Astrocyte (in vitro differentiated cells and primary cell): ENCODE measurements at regions not wholly inside any gene's neighbourhood (a gene's known extent, or its start where the extent isn't known, plus 50 kb on each side); places are given as distances from the start of the nearest gene placed in this dataset.

ENCODE experiments used
- EZH2 ChIP-seq: IDR thresholded peaks from 2 replicates; pipeline ENCODE4 v1.6.1; 2012; ENCODE audit warnings: mild to moderate bottlenecking, low read length, inconsistent platforms; ENCODE audit not compliant: insufficient read depth
- TF ChIP-seq, protein P1 (sequence below): IDR thresholded peaks from 2 replicates; pipeline ENCODE4 v1.5.1; 2011; ENCODE audit warnings: low read depth, mild to moderate bottlenecking, inconsistent platforms, low read length, moderate library complexity; ENCODE audit not compliant: insufficient read depth

GRCh38 chr2:139217641-139218040 is 437.5 kb upstream of the NXPH2 start:
- TF ChIP-seq, protein P1, sequence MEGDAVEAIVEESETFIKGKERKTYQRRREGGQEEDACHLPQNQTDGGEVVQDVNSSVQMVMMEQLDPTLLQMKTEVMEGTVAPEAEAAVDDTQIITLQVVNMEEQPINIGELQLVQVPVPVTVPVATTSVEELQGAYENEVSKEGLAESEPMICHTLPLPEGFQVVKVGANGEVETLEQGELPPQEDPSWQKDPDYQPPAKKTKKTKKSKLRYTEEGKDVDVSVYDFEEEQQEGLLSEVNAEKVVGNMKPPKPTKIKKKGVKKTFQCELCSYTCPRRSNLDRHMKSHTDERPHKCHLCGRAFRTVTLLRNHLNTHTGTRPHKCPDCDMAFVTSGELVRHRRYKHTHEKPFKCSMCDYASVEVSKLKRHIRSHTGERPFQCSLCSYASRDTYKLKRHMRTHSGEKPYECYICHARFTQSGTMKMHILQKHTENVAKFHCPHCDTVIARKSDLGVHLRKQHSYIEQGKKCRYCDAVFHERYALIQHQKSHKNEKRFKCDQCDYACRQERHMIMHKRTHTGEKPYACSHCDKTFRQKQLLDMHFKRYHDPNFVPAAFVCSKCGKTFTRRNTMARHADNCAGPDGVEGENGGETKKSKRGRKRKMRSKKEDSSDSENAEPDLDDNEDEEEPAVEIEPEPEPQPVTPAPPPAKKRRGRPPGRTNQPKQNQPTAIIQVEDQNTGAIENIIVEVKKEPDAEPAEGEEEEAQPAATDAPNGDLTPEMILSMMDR: no peak
- no peak for TF ChIP-seq EZH2
